ENCODE measurements at regions not wholly inside any gene's neighbourhood (a gene's known extent, or its start where the extent isn't known, plus 50 kb on each side); places are given as distances from the start of the nearest gene placed in this dataset.

DNA sequence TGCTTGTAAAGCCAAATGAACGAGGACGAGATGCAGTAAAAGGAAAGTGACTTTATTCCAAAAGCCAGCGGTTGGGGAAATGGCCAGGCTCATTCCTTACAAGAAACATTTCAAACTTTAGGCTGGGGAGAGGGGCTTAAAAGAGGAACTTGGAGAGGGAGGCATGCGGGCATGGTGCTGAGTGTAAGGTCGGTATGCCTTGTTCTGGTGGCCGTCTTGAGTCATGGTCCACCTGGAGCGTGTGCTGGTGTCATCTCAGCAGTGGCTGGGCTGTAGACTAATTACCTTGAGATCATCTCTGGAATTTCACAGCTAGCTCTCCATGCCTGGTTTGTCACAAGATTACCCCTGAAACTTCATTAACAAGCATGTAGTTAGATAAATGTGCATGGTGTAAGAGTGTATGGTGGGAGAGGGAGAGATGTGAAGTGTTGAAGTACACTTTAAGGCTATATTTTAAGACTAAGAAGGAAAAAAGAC lies 156.4 kb upstream of the PFN2 start (continued):
- no peak for TF ChIP-seq MAFK (IDR thresholded peaks at IDR 0.05; ENCODE audit: low read depth, low read length)
- no peak for TF ChIP-seq TEAD4 (IDR thresholded peaks at IDR 0.05; ENCODE audit: low read depth, low read length)
- TF ChIP-seq SIN3A (conservative IDR thresholded peaks at IDR 0.05 in 1 of 2, IDR thresholded peaks at IDR 0.05 in 1 of 2; ENCODE audit: low read depth in 1 of 2, low read length in 2 of 2): no peak
- TF ChIP-seq SAP30 (IDR thresholded peaks at IDR 0.05; ENCODE audit: insufficient read depth, insufficient replicate concordance, low read length): no peak
- TF ChIP-seq CHD2 (IDR thresholded peaks at IDR 0.05; ENCODE audit: low read length): no peak
